ENCODE measurements at regions not wholly inside any gene's neighbourhood (a gene's known extent, or its start where the extent isn't known, plus 50 kb on each side); places are given as distances from the start of the nearest gene placed in this dataset.

- no peak for DNase-seq
These were observed 195.4 kb upstream of the LPP start for GRCh38 chr3:187958432-187959003.

- no peak for DNase-seq
These were observed 193.1 kb upstream of the LPP start for GRCh38 chr3:187960820-187961219.

- DNase-seq: no peak
These were observed 192.6 kb upstream of the LPP start for GRCh38 chr3:187961366-187961765.

GRCh38 chr3:187963003-187963676 is 190.8 kb upstream of the LPP start:
- DNase-seq: no peak

- DNase-seq: no peak
These were observed 190.1 kb upstream of the LPP start for GRCh38 chr3:187963677-187964385.

- no peak for DNase-seq
These were observed 189.2 kb upstream of the LPP start for GRCh38 chr3:187964760-187965159.

GRCh38 chr3:187966096-187966495 is 187.9 kb upstream of the LPP start:
- DNase-seq: no peak

- DNase-seq: no peak
These were observed 187.1 kb upstream of the LPP start for GRCh38 chr3:187966636-187967406.

- no peak for DNase-seq
These were observed 186.0 kb upstream of the LPP start for GRCh38 chr3:187967993-187968392.

- DNase-seq: no peak
These were observed 184.9 kb upstream of the LPP start for GRCh38 chr3:187968883-187969580.

- DNase-seq: no peak
These were observed 184.4 kb upstream of the LPP start for GRCh38 chr3:187969581-187969950.

- no peak for DNase-seq
These were observed 183.9 kb upstream of the LPP start for GRCh38 chr3:187970106-187970505.

GRCh38 chr3:187971629-187972028 is 182.3 kb upstream of the LPP start:
- no peak for DNase-seq

- DNase-seq: no peak
These were observed 181.5 kb upstream of the LPP start for GRCh38 chr3:187972454-187972853.

GRCh38 chr3:187973977-187974870 is 179.7 kb upstream of the LPP start:
- DNase-seq: no peak

- no peak for DNase-seq
These were observed 179.1 kb upstream of the LPP start for GRCh38 chr3:187974871-187975271.

GRCh38 chr3:187975561-187976364 is 178.2 kb upstream of the LPP start:
- DNase-seq: no peak

- no peak for DNase-seq
These were observed 177.5 kb upstream of the LPP start for GRCh38 chr3:187976365-187976900.

GRCh38 chr3:187977659-187978058 is 176.3 kb upstream of the LPP start:
- no peak for DNase-seq

- DNase-seq: peak; percentile 61
These were observed 175.4 kb upstream of the LPP start for GRCh38 chr3:187978433-187979011.

Measured in NCI-H2107 (cell line).